Neural crest cell (in vitro differentiated cells): ENCODE measurements at regions not wholly inside any gene's neighbourhood (a gene's known extent, or its start where the extent isn't known, plus 50 kb on each side); places are given as distances from the start of the nearest gene placed in this dataset.

Experiments
- DNase-seq: peaks from one replicate; pipeline ENCODE4 v3.0.0; 2021; ENCODE audit warnings: low read depth, mixed read lengths, low spot score
- H3K27ac Mint-ChIP-seq: one replicate; pipeline ENCODE4 v1.8.0; 2021; ENCODE audit warnings: mild to moderate bottlenecking, mixed read lengths; ENCODE audit not compliant: unreplicated experiment
- H3K27me3 Mint-ChIP-seq: 2 replicates; pipeline ENCODE4 v1.8.0; 2021; ENCODE audit warnings: low read depth, mild to moderate bottlenecking, mixed read lengths
- H3K36me3 Mint-ChIP-seq: 2 replicates; pipeline ENCODE4 v1.8.0; 2021; ENCODE audit warnings: low read depth, mild to moderate bottlenecking, mixed read lengths
- H3K4me1 Mint-ChIP-seq: 2 replicates; pipeline ENCODE4 v1.8.0; 2021; ENCODE audit warnings: mixed read lengths
- H3K4me3 Mint-ChIP-seq: one replicate; pipeline ENCODE4 v1.8.0; 2021; ENCODE audit warnings: mild to moderate bottlenecking, mixed read lengths
- H3K9me3 Mint-ChIP-seq: 2 replicates; pipeline ENCODE4 v1.8.0; 2021; ENCODE audit warnings: mixed read lengths
- CTCF ChIP-seq: fragments of 200-600 bp; sonication (generic); conservative IDR thresholded peaks from 2 replicates; pipeline ENCODE4 v1.5.0; 2021; ENCODE audit warnings: antibody characterized with exemption, mild to moderate bottlenecking

GRCh38 chrX:126697091-126697490 lies 122.4 kb upstream of the PRR32 start:
- H3K4me3 Mint-ChIP-seq, result no peak overlapping the region
- peaks cover 6% of the 10 kb centered on the region for H3K9me3 Mint-ChIP-seq
- H3K27ac Mint-ChIP-seq, result no peak overlapping the region
- DNase-seq, result no peak
- no peaks in the 10 kb centered on the region for H3K36me3 Mint-ChIP-seq
- no peaks in the 10 kb centered on the region for H3K4me1 Mint-ChIP-seq
- no peak for TF ChIP-seq CTCF
- H3K27me3 Mint-ChIP-seq, result no peaks in the 10 kb centered on the region

GRCh38 chrX:126701380-126701779 lies 118.1 kb upstream of the PRR32 start:
- H3K36me3 Mint-ChIP-seq, result no peaks in the 10 kb centered on the region
- peaks cover 6% of the 10 kb centered on the region for H3K9me3 Mint-ChIP-seq
- TF ChIP-seq CTCF, result no peak
- no peaks in the 10 kb centered on the region for H3K27me3 Mint-ChIP-seq
- H3K4me3 Mint-ChIP-seq, result no peak overlapping the region
- H3K4me1 Mint-ChIP-seq, result no peaks in the 10 kb centered on the region
- H3K27ac Mint-ChIP-seq, result peak overlapping the region; percentile 87
- DNase-seq, result no peak

- no peaks in the 10 kb centered on the region for H3K9me3 Mint-ChIP-seq
- no peaks in the 10 kb centered on the region for H3K4me1 Mint-ChIP-seq
- H3K4me3 Mint-ChIP-seq, result no peak overlapping the region
- DNase-seq, result no peak
- H3K36me3 Mint-ChIP-seq, result no peaks in the 10 kb centered on the region
- no peak overlapping the region for H3K27ac Mint-ChIP-seq
- TF ChIP-seq CTCF, result no peak
- H3K27me3 Mint-ChIP-seq, result no peaks in the 10 kb centered on the region
These were observed 101.1 kb upstream of the PRR32 start for GRCh38 chrX:126718440-126718839.

- Mint-ChIP-seq H3K27ac (no peak overlapping the region), H3K36me3 (no peaks in the 10 kb centered on the region), H3K27me3 (no peaks in the 10 kb centered on the region), H3K4me3 (no peak overlapping the region), H3K4me1 (no peaks in the 10 kb centered on the region), H3K9me3 (no peaks in the 10 kb centered on the region)
- TF ChIP-seq CTCF, result no peak
- DNase-seq, result no peak
These were observed 100.3 kb upstream of the PRR32 start for GRCh38 chrX:126719208-126719607.

- no peak for DNase-seq
- Mint-ChIP-seq H3K4me1 (no peaks in the 10 kb centered on the region), H3K9me3 (no peaks in the 10 kb centered on the region), H3K36me3 (no peaks in the 10 kb centered on the region), H3K27ac (no peak overlapping the region), H3K27me3 (no peaks in the 10 kb centered on the region), H3K4me3 (no peak overlapping the region)
- TF ChIP-seq CTCF, result no peak
These were observed 95.6 kb upstream of the PRR32 start for GRCh38 chrX:126723881-126724280.

GRCh38 chrX:126733874-126734273 lies 85.7 kb upstream of the PRR32 start:
- Mint-ChIP-seq H3K36me3 (no peaks in the 10 kb centered on the region), H3K27ac (no peak overlapping the region), H3K4me3 (no peak overlapping the region), H3K9me3 (no peaks in the 10 kb centered on the region), H3K4me1 (no peaks in the 10 kb centered on the region), H3K27me3 (no peaks in the 10 kb centered on the region)
- no peak for DNase-seq
- no peak for TF ChIP-seq CTCF
